Adrenal gland (tissue), 5 donors: ENCODE measurements at regions not wholly inside any gene's neighbourhood (a gene's known extent, or its start where the extent isn't known, plus 50 kb on each side); places are given as distances from the start of the nearest gene placed in this dataset.

Source experiments
- POLR2A ChIP-seq, 2 donors: fragments of 450-650 bp; IDR thresholded peaks; one replicate each; pipeline ENCODE4 v1.6.1; 2017; ENCODE audit warnings: antibody characterized with exemption in 2 of 2, mild to moderate bottlenecking in 2 of 2, moderate library complexity in 1 of 2
- TF ChIP-seq, protein P1 (sequence below), 6 experiments: fragments of 450-650 bp in 4 of 6; fragments of 200-600 bp in 2 of 6; sonication (generic) in 1 of 6; IDR thresholded peaks; 1 replicate in 5 of 6; 2 replicates in 1 of 6; pipeline versions ENCODE4 v1.5.1 to v1.8.0; 2016 to 2021; ENCODE audit warnings: antibody characterized with exemption in 6 of 6, mild to moderate bottlenecking in 2 of 6, moderate library complexity in 1 of 6
- donor health status: DM: no; HTN: no; CAD: no.

DNA sequence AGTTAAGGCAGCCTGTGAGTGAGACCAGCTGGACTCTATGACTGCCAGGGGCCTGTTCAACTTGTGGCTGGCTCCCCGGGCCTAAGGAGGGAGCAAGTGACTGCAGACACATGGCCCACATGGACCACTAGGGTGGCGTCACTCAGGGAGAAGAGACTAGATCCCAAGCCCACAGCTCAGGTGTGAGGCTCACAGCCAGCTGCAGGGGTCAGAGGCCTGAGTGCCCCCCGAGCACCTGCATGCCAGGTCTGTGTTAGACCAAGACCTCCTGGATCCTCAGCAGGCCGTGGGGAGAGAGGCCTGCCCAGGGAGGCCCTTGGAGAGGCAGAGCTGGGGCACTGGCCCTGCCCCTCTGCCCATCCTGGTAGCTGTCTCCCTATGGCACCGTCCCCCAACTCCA lies 142.4 kb upstream of the RUNX3 start:
- TF ChIP-seq, protein P1, sequence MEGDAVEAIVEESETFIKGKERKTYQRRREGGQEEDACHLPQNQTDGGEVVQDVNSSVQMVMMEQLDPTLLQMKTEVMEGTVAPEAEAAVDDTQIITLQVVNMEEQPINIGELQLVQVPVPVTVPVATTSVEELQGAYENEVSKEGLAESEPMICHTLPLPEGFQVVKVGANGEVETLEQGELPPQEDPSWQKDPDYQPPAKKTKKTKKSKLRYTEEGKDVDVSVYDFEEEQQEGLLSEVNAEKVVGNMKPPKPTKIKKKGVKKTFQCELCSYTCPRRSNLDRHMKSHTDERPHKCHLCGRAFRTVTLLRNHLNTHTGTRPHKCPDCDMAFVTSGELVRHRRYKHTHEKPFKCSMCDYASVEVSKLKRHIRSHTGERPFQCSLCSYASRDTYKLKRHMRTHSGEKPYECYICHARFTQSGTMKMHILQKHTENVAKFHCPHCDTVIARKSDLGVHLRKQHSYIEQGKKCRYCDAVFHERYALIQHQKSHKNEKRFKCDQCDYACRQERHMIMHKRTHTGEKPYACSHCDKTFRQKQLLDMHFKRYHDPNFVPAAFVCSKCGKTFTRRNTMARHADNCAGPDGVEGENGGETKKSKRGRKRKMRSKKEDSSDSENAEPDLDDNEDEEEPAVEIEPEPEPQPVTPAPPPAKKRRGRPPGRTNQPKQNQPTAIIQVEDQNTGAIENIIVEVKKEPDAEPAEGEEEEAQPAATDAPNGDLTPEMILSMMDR (IDR thresholded peaks at IDR 0.05) = no peak
- no peak for TF ChIP-seq POLR2A (IDR thresholded peaks at IDR 0.05)
